A673 (cell line): ENCODE measurements at regions not wholly inside any gene's neighbourhood (a gene's known extent, or its start where the extent isn't known, plus 50 kb on each side); places are given as distances from the start of the nearest gene placed in this dataset.

Experiments used
- BruUV-seq: library from RNA; stranded (reverse); fragments of 400-500 nt; replicated peaks from 2 replicates; lab custom pipeline; 2021; lab: Mats Ljungman, UMichigan
- CTCF ChIA-PET: fragments of 300-600 bp; sonication (Branson Sonifier 250); formaldehyde crosslinking; loops from one replicate; lab custom pipeline; 2022; ENCODE audit warnings: antibody characterized with exemption; lab: Charles Lee
- POLR2A ChIA-PET: fragments of 300-600 bp; sonication (Branson Sonifier 250); formaldehyde crosslinking; loops from one replicate; lab custom pipeline; 2022; ENCODE audit warnings: antibody characterized with exemption; ENCODE audit not compliant: low non-redundant PET; lab: Charles Lee
- DNase-seq: peaks from one replicate; pipeline ENCODE4 v3.0.0-alpha.2; 2015; ENCODE audit warnings: low spot score
- H3K27ac ChIP-seq: fragments of 200-600 bp; sonication (generic); 2 replicates; pipeline ENCODE4 v1.5.1; 2016; ENCODE audit warnings: mixed run types, low read depth, mild to moderate bottlenecking, mixed read lengths, antibody characterized with exemption, low read length; ENCODE audit not compliant: poor library complexity, severe bottlenecking
- H3K27me3 ChIP-seq: fragments of 200-600 bp; sonication (generic); replicated peaks from 2 replicates; pipeline ENCODE4 v1.6.1; 2017; ENCODE audit warnings: mixed run types, low read depth, mild to moderate bottlenecking, mixed read lengths, antibody characterized with exemption, low read length; ENCODE audit not compliant: insufficient read depth, poor library complexity
- H3K36me3 ChIP-seq: fragments of 200-600 bp; sonication (generic); 2 replicates; pipeline ENCODE4 v1.6.1; 2016; ENCODE audit warnings: mixed run types, mild to moderate bottlenecking, mixed read lengths, antibody characterized with exemption, low read length; ENCODE audit not compliant: insufficient read depth, poor library complexity, severe bottlenecking
- H3K4me1 ChIP-seq: fragments of 200-600 bp; sonication (generic); 2 replicates; pipeline ENCODE4 v1.6.1; 2017; ENCODE audit warnings: mixed run types, mild to moderate bottlenecking, mixed read lengths, antibody characterized with exemption, low read length; ENCODE audit not compliant: insufficient read depth, poor library complexity, severe bottlenecking
- H3K4me3 ChIP-seq: fragments of 200-600 bp; sonication (generic); 2 replicates; pipeline ENCODE4 v1.5.1; 2016; ENCODE audit warnings: low read depth, mixed run types, mild to moderate bottlenecking, mixed read lengths, low read length; ENCODE audit not compliant: poor library complexity, severe bottlenecking
- H3K9me3 ChIP-seq: fragments of 200-600 bp; sonication (generic); 2 replicates; pipeline ENCODE4 v1.6.1; 2016; ENCODE audit warnings: mixed run types, low read depth, mild to moderate bottlenecking, mixed read lengths, antibody characterized with exemption, low read length; ENCODE audit not compliant: poor library complexity, severe bottlenecking
- CTCF ChIP-seq: fragments of 300-800, 200-600 bp; sonication (generic); conservative IDR thresholded peaks from 2 replicates; pipeline ENCODE4 v1.5.1; 2017; ENCODE audit warnings: low read depth, mild to moderate bottlenecking, antibody characterized with exemption, low read length, moderate library complexity, mixed read lengths
- EZH2 ChIP-seq: fragments of 200-600 bp; sonication (generic); IDR thresholded peaks from 2 replicates; pipeline ENCODE4 v1.6.1; 2017; ENCODE audit warnings: borderline replicate concordance, low read depth, mild to moderate bottlenecking, mixed read lengths, antibody characterized with exemption, low read length; ENCODE audit not compliant: poor library complexity, severe bottlenecking
- intact Hi-C: fragments of 100-400 bp; cut with micrococcal nuclease; formaldehyde crosslinking; loops from one replicate; pipeline ENCODE4 v1.10.0; 2022; ENCODE audit not compliant: unreplicated experiment

- H3K9me3 ChIP-seq, result no peaks in the 10 kb centered on the region
- H3K27me3 ChIP-seq, result no peaks in the 10 kb centered on the region
- intact Hi-C loops, result loop anchor here (10.0 kb wide), 3 partner anchors 276 to 1114 kb away; partner anchors contain the start of gene SCN1A
- no TSS peak for BruUV-seq
- H3K4me1 ChIP-seq, result no peaks in the 10 kb centered on the region
- TF ChIP-seq EZH2 (no peak), CTCF (no peak)
- ChIA-PET POLR2A (no interaction called here), CTCF (no interaction called here)
- no peak for DNase-seq
- H3K36me3 ChIP-seq, result no peaks in the 10 kb centered on the region
- no peak overlapping the region for H3K4me3 ChIP-seq
- H3K27ac ChIP-seq, result no peak overlapping the region
These were observed 55.2 kb upstream of the SLC38A11 start for GRCh38 chr2:165010556-165010955.

GRCh38 chr2:165009466-165009865 lies 54.1 kb upstream of the SLC38A11 start:
- H3K27ac ChIP-seq, result no peak overlapping the region
- CTCF ChIA-PET, result no interaction called here
- no peaks in the 10 kb centered on the region for H3K36me3 ChIP-seq
- no peak for TF ChIP-seq CTCF
- no peak for TF ChIP-seq EZH2
- H3K27me3 ChIP-seq, result no peaks in the 10 kb centered on the region
- BruUV-seq, result no TSS peak
- POLR2A ChIA-PET, result no interaction called here
- H3K4me1 ChIP-seq, result no peaks in the 10 kb centered on the region
- H3K4me3 ChIP-seq, result no peak overlapping the region
- no peaks in the 10 kb centered on the region for H3K9me3 ChIP-seq
- intact Hi-C loops, result no loop called here
- no peak for DNase-seq

- ChIA-PET CTCF (no interaction called here), POLR2A (no interaction called here)
- no peak for DNase-seq
- Histone ChIP-seq H3K4me1 (no peaks in the 10 kb centered on the region), H3K36me3 (no peaks in the 10 kb centered on the region), H3K4me3 (no peak overlapping the region), H3K27ac (no peak overlapping the region), H3K9me3 (no peaks in the 10 kb centered on the region), H3K27me3 (no peaks in the 10 kb centered on the region)
- no TSS peak for BruUV-seq
- no peak for TF ChIP-seq CTCF
- TF ChIP-seq EZH2, result no peak
- intact Hi-C loops, result no loop called here
These were observed 53.5 kb upstream of the SLC38A11 start for GRCh38 chr2:165008730-165009315.
